GM21723 (cell line): ENCODE measurements at regions not wholly inside any gene's neighbourhood (a gene's known extent, or its start where the extent isn't known, plus 50 kb on each side); places are given as distances from the start of the nearest gene placed in this dataset.
"Not testable (repeated sequence)": the region's sequence is repeated elsewhere in the genome, so short reads cannot be mapped to it uniquely, and the experiment has no call there.

ENCODE experiments used
- ATAC-seq: cut with Tn5 transposase; IDR thresholded peaks from one replicate; pipeline ENCODE4 v1.9.1; 2021; ENCODE audit warnings: mild to moderate bottlenecking, moderate library complexity; ENCODE audit not compliant: unreplicated experiment

DNA sequence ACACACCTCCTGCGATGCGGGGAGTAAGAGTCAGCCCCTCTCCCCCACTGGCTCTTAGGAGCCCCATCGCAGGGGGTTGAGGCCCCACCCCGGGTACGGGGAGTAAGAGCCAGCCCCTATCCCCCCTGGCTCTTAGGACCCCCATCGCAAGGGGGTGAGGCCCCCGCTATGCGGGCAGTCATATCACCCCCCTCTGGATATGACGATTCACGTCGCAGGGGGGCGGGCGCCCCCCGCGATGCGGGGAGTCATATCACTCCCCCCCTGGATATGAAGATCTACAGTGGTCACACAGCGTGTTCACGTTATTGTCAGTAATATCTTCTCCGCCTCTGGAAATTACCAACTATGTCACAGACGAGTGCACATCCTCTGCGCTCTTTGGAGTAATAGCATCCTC is 61.1 kb downstream of the DEFB131A start:
- not testable (repeated sequence) for ATAC-seq

- not testable (repeated sequence) for ATAC-seq
These were observed 62.5 kb downstream of the DEFB131A start for GRCh38 chr4:9506672-9507071.

- not testable (repeated sequence) for ATAC-seq
These were observed 68.7 kb downstream of the DEFB131A start for GRCh38 chr4:9512941-9513340.

DNA sequence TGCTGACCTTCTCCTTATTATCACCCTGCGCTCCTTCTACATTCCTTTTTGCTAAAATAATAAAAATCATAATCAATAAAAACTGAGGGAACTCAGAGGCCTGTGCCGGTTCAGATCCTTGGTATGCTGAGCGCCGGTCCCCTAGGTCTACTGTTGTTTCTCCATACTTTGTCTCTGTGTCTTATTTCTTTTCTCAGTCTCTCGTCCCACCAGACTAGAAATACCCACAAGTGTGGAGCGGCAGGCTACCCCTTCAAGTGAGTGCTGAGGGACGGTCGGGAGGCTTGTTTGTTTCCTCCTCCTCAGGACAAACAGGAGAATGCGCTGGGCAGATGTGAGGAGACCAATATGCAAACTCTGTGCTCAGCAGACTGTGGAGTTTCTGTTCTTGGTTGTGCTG is 75.4 kb downstream of the DEFB131A start:
- not testable (repeated sequence) for ATAC-seq

- not testable (repeated sequence) for ATAC-seq
These were observed 78.7 kb downstream of the DEFB131A start for GRCh38 chr4:9522903-9523302.

DNA sequence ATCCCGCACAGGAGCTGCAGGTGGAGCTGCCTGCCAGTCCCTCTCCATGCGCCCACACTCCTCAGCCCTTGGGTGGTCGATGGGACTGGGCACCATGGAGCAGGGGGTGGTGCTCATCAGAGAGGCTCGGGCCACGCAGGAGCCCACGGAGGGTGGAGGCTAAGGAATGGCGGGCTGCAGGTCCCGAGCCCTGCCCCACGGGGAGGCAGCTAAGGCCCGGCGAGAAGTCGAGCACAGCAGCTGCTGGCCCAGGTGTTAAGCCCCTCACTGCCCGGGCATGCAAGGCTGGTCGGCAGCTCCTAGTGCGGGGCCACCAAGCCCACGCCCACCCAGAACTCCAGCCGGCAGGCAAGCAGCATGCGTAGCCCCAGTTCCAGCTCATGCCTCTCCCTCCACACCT is 80.2 kb downstream of the DEFB131A start:
- ATAC-seq = not testable (repeated sequence)

GRCh38 chr4:9532134-9532862 is 88.1 kb downstream of the DEFB131A start:
- ATAC-seq = not testable (repeated sequence)

DNA sequence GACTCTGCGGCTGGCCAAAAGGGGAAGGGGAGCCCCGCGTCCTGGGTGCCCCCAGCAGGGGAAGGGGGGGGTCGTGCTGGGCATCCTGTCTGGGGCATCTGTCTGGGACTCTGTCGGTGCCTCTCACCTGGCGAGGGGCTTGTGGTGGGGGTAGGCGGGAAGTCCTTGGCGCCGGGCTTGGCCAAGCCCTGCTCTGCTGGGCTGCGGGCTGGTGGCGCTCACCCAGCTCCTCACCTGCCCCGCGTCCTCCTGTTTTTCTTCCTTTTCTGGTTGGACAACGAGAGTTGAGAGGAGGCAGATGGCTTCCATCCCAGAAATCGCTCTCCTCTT is 88.6 kb downstream of the DEFB131A start:
- ATAC-seq = not testable (repeated sequence)

- ATAC-seq = not testable (repeated sequence)
These were observed 92.9 kb downstream of the DEFB131A start for GRCh38 chr4:9537101-9537500.

DNA sequence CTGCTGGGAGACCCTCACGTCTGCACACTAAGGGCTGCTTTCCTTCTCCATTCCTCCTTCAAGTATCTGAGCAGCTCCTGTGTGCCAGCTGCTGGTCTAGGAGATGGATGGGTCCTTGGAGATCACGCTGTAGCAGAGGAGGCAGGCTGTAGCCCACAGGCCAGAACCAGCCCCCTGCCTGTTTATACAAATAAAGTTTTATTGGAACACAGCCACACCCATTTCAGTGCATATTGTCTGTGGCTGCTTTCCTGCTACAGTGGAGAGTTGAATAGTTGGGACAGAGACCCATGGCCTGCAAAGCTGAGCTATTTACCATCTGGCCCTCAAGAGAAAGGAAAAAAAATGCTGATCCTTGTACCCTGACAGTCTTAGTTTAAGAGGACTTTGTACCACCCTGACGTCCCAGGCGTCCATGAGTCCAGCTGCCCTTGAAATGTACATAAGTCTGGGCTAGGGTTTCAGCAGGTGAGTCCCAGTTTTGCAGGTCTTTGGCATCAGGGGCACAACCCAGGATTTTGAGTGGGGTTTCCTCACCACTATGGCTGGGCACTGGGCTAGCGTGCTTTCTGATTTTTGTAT is 95.8 kb downstream of the DEFB131A start:
- not testable (repeated sequence) for ATAC-seq

DNA sequence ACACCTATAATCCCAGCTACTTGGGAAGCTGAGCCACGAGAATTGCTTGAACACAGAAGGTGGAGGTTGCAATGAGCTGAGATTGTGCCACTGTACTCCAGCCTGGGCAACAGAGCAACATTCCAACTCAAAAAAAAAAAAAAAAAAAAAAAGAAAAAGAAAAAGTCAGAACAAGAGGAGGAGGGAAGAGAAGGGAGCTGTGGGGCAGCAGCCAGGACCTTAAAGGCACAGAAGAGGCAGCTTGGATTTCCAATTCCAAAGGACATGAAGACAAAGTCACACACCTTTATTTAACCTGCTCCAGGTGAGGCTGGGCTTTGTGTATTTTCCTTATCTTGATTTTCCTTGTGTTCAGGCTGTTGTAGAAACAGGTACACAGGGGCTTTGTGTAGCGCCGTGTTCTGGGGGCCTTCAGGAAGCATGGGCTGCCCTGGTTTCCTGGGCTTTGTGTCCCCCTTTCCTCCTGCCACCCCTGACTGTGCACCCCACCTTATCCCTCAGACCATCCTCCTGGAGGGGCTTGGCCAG is 97.2 kb downstream of the DEFB131A start:
- ATAC-seq = not testable (repeated sequence)

- ATAC-seq = not testable (repeated sequence)
These were observed 100.6 kb downstream of the DEFB131A start for GRCh38 chr4:9544851-9545250.

GRCh38 chr4:9547470-9547869 is 103.3 kb downstream of the DEFB131A start:
- ATAC-seq = not testable (repeated sequence)

- not testable (repeated sequence) for ATAC-seq
These were observed 111.9 kb downstream of the DEFB131A start for GRCh38 chr4:9556076-9556475.

DNA sequence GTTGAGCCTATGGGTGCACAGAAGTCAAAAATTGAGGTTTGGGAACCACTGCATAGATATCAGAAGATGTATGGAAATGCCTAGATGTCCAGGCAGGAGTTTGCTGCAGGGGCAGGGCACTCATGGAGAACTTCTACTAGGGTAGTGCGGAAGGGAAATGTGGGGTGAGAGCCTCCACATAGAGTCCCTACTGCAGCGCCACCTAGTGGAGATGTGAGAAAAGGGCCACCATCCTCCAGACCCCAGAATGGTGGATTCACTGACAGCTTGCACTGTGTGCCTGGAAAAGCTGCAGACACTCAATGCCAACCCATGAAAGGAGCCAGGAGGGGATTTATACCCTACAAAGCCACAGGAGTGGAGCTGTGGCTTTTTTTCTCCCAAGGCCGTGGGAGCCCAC is 133.7 kb downstream of the DEFB131A start:
- not testable (repeated sequence) for ATAC-seq

- ATAC-seq = not testable (repeated sequence)
These were observed 138.7 kb downstream of the DEFB131A start for GRCh38 chr4:9582880-9583279.

DNA sequence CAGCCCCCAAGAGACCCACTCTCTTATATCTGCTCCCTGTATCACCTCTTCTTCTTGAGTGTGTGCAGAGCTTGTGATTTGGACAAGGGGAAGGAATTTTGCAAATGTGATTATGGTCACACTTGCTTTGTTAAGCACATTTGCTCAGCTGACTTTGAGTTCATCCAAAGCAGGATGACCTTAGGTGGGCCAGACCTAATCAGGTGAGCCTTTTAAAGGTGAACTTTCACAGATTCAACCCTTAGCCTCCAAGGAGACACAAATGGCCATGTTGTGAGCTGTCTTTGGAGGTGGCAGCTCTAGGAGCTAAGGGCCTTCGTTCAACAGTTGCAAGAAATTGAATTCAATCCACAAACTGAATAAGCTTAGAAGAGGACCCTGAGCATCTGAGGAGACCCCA is 147.8 kb downstream of the DEFB131A start:
- no peak for ATAC-seq

DNA sequence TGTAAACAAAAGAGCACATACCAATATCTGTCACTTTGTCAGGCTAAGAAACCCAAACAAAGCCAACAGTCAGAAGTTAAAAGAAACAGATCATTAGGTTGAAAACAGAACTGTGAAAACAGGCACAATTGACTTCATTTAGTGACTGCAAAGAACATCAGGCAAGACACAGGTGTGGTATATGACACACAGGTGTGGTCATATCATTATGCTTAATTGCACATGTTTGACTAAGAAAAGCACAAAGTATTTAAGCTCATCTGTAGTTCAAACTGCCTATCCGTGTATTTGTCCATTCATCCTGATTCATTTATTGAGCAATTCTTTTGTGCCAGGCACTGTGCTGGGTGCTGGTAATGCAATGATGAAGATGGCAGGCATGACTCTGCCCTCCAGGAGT is 150.7 kb downstream of the DEFB131A start:
- ATAC-seq = no peak

GRCh38 chr4:9595531-9595930 is 151.3 kb downstream of the DEFB131A start:
- not testable (repeated sequence) for ATAC-seq

GRCh38 chr4:9599266-9599665 is 155.1 kb downstream of the DEFB131A start:
- no peak for ATAC-seq

GRCh38 chr4:9600246-9600645 is 156.0 kb downstream of the DEFB131A start:
- no peak for ATAC-seq

DNA sequence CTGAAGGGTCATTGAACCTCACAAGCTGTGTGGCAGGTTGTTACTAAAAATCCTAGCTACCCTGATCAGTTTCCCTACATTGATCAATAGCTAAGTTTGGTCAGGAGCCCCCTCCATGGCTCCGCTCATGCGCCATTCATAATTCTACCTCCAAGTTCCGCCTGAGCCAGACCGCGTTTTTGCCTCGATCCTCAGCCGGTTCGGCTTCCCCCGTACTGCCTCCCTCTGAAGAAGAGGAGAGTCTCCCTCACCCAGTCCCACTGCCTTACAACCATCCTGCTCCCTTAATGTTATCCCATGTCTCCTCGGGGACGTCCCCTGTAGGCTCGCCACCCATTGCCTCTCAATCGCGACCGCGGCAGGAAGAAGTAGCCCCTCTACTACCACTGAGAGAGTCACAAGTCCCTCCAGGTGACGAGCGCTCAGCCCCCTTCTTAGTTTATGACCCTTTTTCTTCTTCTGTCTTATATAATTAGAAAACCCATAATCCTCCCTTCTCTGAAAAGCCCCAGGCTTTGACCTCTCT is 158.2 kb downstream of the DEFB131A start:
- no peak for ATAC-seq
